PFSK-1 (cell line): ENCODE measurements at regions not wholly inside any gene's neighbourhood (a gene's known extent, or its start where the extent isn't known, plus 50 kb on each side); places are given as distances from the start of the nearest gene placed in this dataset.

Source experiments
- REST ChIP-seq, 2 experiments: IDR thresholded peaks; 2 replicates each; pipeline versions ENCODE4 v1.6.1 to v1.8.0; 2011 to 2012; ENCODE audit warnings: low read depth in 2 of 2, low read length in 2 of 2, control low read depth in 1 of 2, inconsistent platforms in 1 of 2, mild to moderate bottlenecking in 1 of 2, moderate library complexity in 1 of 2; ENCODE audit not compliant: insufficient read depth in 1 of 2
- TAF1 ChIP-seq: IDR thresholded peaks from 2 replicates; pipeline ENCODE4 v1.6.1; 2012; ENCODE audit warnings: low read length, control low read depth, borderline replicate concordance; ENCODE audit not compliant: insufficient read depth

- TF ChIP-seq REST (IDR thresholded peaks at IDR 0.05; ENCODE audit: insufficient read depth in 1 of 2, low read depth in 2 of 2, low read length in 2 of 2) (no peak), TAF1 (no peak)
Observed at GRCh38 chr11:44483919-44484610, 81.4 kb upstream of the CD82 start.
